OCI-LY7 (cell line): ENCODE measurements at regions not wholly inside any gene's neighbourhood (a gene's known extent, or its start where the extent isn't known, plus 50 kb on each side); places are given as distances from the start of the nearest gene placed in this dataset.

Experiments used
- EZH2phosphoT487 ChIP-seq: fragments of 200-600 bp; sonication (generic); IDR thresholded peaks from 2 replicates; pipeline ENCODE4 v1.6.1; 2018; ENCODE audit warnings: low read depth, borderline replicate concordance, mild to moderate bottlenecking, mixed run types, antibody characterized with exemption, low read length, moderate library complexity, mixed read lengths
- TF ChIP-seq, protein P1 (sequence below): fragments of 200-600 bp; sonication (generic); conservative IDR thresholded peaks from 2 replicates; pipeline ENCODE4 v1.5.1; 2014; ENCODE audit warnings: mild to moderate bottlenecking, antibody characterized with exemption, low read length, moderate library complexity, mixed read lengths

DNA sequence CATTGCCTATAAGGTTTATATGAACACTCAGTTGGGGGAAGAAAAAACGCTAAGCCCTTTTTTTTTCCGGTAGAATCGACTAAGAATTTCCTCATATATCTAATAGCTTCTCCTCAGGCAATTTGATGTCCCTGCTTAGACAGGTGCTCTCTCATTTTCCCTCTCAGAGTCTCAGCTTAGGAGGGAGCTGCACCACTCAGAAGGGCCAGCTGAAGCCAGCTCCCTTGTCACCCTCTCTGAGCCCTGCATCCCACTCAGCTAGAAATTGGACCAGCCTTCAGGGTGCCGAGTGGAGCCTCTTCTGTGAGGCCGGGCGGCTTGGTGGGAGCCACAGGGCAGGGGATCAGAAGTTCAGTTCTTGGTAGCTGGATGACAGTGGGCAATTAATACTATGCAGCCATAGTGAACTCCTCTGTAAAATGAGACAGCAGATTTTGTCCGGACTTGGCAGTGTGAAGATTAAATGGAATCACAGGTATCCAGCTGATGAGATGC is 368.5 kb downstream of the MAFB start:
- TF ChIP-seq, protein P1, sequence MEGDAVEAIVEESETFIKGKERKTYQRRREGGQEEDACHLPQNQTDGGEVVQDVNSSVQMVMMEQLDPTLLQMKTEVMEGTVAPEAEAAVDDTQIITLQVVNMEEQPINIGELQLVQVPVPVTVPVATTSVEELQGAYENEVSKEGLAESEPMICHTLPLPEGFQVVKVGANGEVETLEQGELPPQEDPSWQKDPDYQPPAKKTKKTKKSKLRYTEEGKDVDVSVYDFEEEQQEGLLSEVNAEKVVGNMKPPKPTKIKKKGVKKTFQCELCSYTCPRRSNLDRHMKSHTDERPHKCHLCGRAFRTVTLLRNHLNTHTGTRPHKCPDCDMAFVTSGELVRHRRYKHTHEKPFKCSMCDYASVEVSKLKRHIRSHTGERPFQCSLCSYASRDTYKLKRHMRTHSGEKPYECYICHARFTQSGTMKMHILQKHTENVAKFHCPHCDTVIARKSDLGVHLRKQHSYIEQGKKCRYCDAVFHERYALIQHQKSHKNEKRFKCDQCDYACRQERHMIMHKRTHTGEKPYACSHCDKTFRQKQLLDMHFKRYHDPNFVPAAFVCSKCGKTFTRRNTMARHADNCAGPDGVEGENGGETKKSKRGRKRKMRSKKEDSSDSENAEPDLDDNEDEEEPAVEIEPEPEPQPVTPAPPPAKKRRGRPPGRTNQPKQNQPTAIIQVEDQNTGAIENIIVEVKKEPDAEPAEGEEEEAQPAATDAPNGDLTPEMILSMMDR, result no peak
- TF ChIP-seq EZH2phosphoT487, result no peak
